Duodenal mucosa (tissue), 2 donors: ENCODE measurements at regions not wholly inside any gene's neighbourhood (a gene's known extent, or its start where the extent isn't known, plus 50 kb on each side); places are given as distances from the start of the nearest gene placed in this dataset.
"Not testable (repeated sequence)": the region's sequence is repeated elsewhere in the genome, so short reads cannot be mapped to it uniquely, and the experiment has no call there.

Experiments used
- H3K27ac ChIP-seq: one replicate; pipeline ENCODE4 v1.7.0; 2013; ENCODE audit warnings: low read depth, low read length
- H3K27me3 ChIP-seq, 2 donors: one replicate each; pipeline ENCODE4 v1.7.0; 2013; ENCODE audit warnings: low read length in 2 of 2, control low read depth in 1 of 2; ENCODE audit not compliant: insufficient read depth in 2 of 2, control insufficient read depth in 1 of 2
- H3K36me3 ChIP-seq, 2 donors: one replicate each; pipeline ENCODE4 v1.7.0; 2013; ENCODE audit warnings: low read length in 2 of 2, control low read depth in 1 of 2; ENCODE audit not compliant: insufficient read depth in 2 of 2, control insufficient read depth in 1 of 2
- H3K4me1 ChIP-seq, 2 donors: one replicate each; pipeline ENCODE4 v1.7.0; 2013; ENCODE audit warnings: low read length in 2 of 2, control low read depth in 1 of 2; ENCODE audit not compliant: insufficient read depth in 2 of 2, control insufficient read depth in 1 of 2
- H3K4me3 ChIP-seq, 2 donors: one replicate each; pipeline ENCODE4 v1.7.0; 2013; ENCODE audit warnings: low read length in 2 of 2, low read depth in 1 of 2
- H3K9ac ChIP-seq, 2 donors: one replicate each; pipeline ENCODE4 v1.7.0; 2013; ENCODE audit warnings: low read length in 2 of 2, low read depth in 1 of 2
- H3K9me3 ChIP-seq, 2 donors: one replicate each; pipeline ENCODE4 v1.7.0; 2013; ENCODE audit warnings: low read length in 2 of 2, control low read depth in 1 of 2; ENCODE audit not compliant: control insufficient read depth in 1 of 2

GRCh38 chr6:21751608-21752007 is 158.1 kb downstream of the SOX4 start:
- Histone ChIP-seq H3K9ac (no peak overlapping the region), H3K36me3 (no peaks in the 10 kb centered on the region), H3K27ac (no peak overlapping the region), H3K9me3 (no peaks in the 10 kb centered on the region), H3K4me3 (no peak overlapping the region), H3K27me3 (no peaks in the 10 kb centered on the region), H3K4me1 (no peaks in the 10 kb centered on the region)

- no peaks in the 10 kb centered on the region for H3K36me3 ChIP-seq
- H3K9ac ChIP-seq = no peak overlapping the region
- no peak overlapping the region for H3K27ac ChIP-seq
- H3K4me3 ChIP-seq = no peak overlapping the region
- no peaks in the 10 kb centered on the region for H3K4me1 ChIP-seq
- no peaks in the 10 kb centered on the region for H3K27me3 ChIP-seq
- H3K9me3 ChIP-seq = no peaks in the 10 kb centered on the region
These were observed 158.7 kb downstream of the SOX4 start for GRCh38 chr6:21752054-21752811.

GRCh38 chr6:21753241-21754108 is 159.9 kb downstream of the SOX4 start:
- H3K27me3 ChIP-seq = no peaks in the 10 kb centered on the region
- no peaks in the 10 kb centered on the region for H3K36me3 ChIP-seq
- no peaks in the 10 kb centered on the region for H3K4me1 ChIP-seq
- H3K4me3 ChIP-seq = no peak overlapping the region
- no peak overlapping the region for H3K9ac ChIP-seq
- no peaks in the 10 kb centered on the region for H3K9me3 ChIP-seq
- H3K27ac ChIP-seq = no peak overlapping the region

- no peak overlapping the region for H3K9ac ChIP-seq
- no peaks in the 10 kb centered on the region for H3K36me3 ChIP-seq
- H3K27me3 ChIP-seq = no peaks in the 10 kb centered on the region
- no peak overlapping the region for H3K4me3 ChIP-seq
- no peaks in the 10 kb centered on the region for H3K4me1 ChIP-seq
- no peak overlapping the region for H3K27ac ChIP-seq
- H3K9me3 ChIP-seq = no peaks in the 10 kb centered on the region
These were observed 161.3 kb downstream of the SOX4 start for GRCh38 chr6:21754891-21755290.

GRCh38 chr6:21756487-21756886 is 162.9 kb downstream of the SOX4 start:
- Histone ChIP-seq H3K36me3 (no peaks in the 10 kb centered on the region), H3K27ac (no peak overlapping the region), H3K27me3 (no peaks in the 10 kb centered on the region), H3K4me3 (no peak overlapping the region), H3K9me3 (no peaks in the 10 kb centered on the region), H3K9ac (no peak overlapping the region), H3K4me1 (no peaks in the 10 kb centered on the region)

GRCh38 chr6:21757392-21757791 is 163.8 kb downstream of the SOX4 start:
- H3K36me3 ChIP-seq, H3K9ac ChIP-seq, H3K4me3 ChIP-seq: not testable (repeated sequence)

GRCh38 chr6:21759721-21760120 is 166.2 kb downstream of the SOX4 start:
- no peak overlapping the region for H3K4me3 ChIP-seq
- H3K4me1 ChIP-seq = no peaks in the 10 kb centered on the region
- H3K27me3 ChIP-seq = no peaks in the 10 kb centered on the region
- peaks cover 0 to 2% of the 10 kb centered on the region in 2 donors for H3K9me3 ChIP-seq
- no peak overlapping the region for H3K27ac ChIP-seq
- H3K9ac ChIP-seq = no peak overlapping the region
- H3K36me3 ChIP-seq = no peaks in the 10 kb centered on the region

More at GRCh38 chr6:21757392-21757791, 163.8 kb downstream of the SOX4 start:
- H3K9me3 ChIP-seq, H3K4me1 ChIP-seq, H3K27me3 ChIP-seq, H3K27ac ChIP-seq: not testable (repeated sequence)

- not testable (repeated sequence) for H3K27me3 ChIP-seq, H3K27ac ChIP-seq, H3K9me3 ChIP-seq, H3K4me1 ChIP-seq, H3K36me3 ChIP-seq, H3K4me3 ChIP-seq, H3K9ac ChIP-seq
These were observed 167.6 kb downstream of the SOX4 start for GRCh38 chr6:21761053-21761730.

- Histone ChIP-seq H3K9ac (no peak overlapping the region), H3K27ac (no peak overlapping the region), H3K9me3 (peaks cover 0 to 2% of the 10 kb centered on the region in 2 donors), H3K36me3 (no peaks in the 10 kb centered on the region), H3K27me3 (no peaks in the 10 kb centered on the region), H3K4me1 (no peaks in the 10 kb centered on the region), H3K4me3 (no peak overlapping the region)
These were observed 171.4 kb downstream of the SOX4 start for GRCh38 chr6:21764989-21765388.
